DND-41 (cell line): ENCODE measurements at regions not wholly inside any gene's neighbourhood (a gene's known extent, or its start where the extent isn't known, plus 50 kb on each side); places are given as distances from the start of the nearest gene placed in this dataset.

Experiments used
- CTCF ChIP-seq: IDR thresholded peaks from 2 replicates; pipeline ENCODE4 v1.5.1; 2012; ENCODE audit warnings: borderline replicate concordance, low read length, moderate library complexity, mild to moderate bottlenecking; ENCODE audit not compliant: poor library complexity, severe bottlenecking; ENCODE audit errors: extremely low read depth
- EZH2 ChIP-seq: IDR thresholded peaks from 3 replicates; pipeline ENCODE4 v1.6.1; 2012; ENCODE audit warnings: borderline replicate concordance, low read depth, mild to moderate bottlenecking, moderate library complexity, low read length, inconsistent platforms; ENCODE audit not compliant: severe bottlenecking

DNA sequence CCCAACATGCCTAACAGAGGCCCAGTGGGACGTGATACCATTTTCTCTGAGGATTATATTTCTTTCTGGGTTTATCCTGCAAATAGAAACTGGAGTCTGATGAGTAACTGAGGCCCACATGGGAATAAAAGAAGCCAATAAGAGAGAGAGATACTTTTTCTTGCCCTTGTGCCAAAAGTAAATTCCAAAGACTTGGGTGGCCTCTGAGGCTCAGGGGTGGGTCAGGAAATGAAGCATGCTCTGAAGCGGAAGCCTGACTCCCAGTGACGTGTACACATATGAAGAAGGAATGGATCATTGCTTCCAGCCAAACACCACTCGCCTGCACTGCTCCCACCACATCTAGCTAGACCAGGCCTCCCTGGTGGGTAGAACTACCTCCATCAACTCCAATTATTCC, 273.6 kb upstream of the NCKAP5 start:
- no peak for TF ChIP-seq CTCF
- TF ChIP-seq EZH2 = no peak
